Nephron progenitor cell (in vitro differentiated cells): ENCODE measurements at regions not wholly inside any gene's neighbourhood (a gene's known extent, or its start where the extent isn't known, plus 50 kb on each side); places are given as distances from the start of the nearest gene placed in this dataset.
"Not testable (repeated sequence)": the region's sequence is repeated elsewhere in the genome, so short reads cannot be mapped to it uniquely, and the experiment has no call there.

ENCODE experiments used
- DNase-seq: peaks from one replicate; pipeline ENCODE4 v3.0.0; 2021
- H3K27ac Mint-ChIP-seq: 2 replicates; pipeline ENCODE4 v1.8.0; 2021; ENCODE audit warnings: mild to moderate bottlenecking, moderate library complexity, mixed read lengths
- H3K27me3 Mint-ChIP-seq: 2 replicates; pipeline ENCODE4 v1.8.0; 2021; ENCODE audit warnings: mild to moderate bottlenecking, low read depth, mixed read lengths; ENCODE audit not compliant: poor library complexity
- H3K36me3 Mint-ChIP-seq: 2 replicates; pipeline ENCODE4 v1.8.0; 2021; ENCODE audit warnings: low read depth, mixed read lengths
- H3K4me1 Mint-ChIP-seq: 2 replicates; pipeline ENCODE4 v1.8.0; 2021; ENCODE audit warnings: mixed read lengths
- H3K4me3 Mint-ChIP-seq: 2 replicates; pipeline ENCODE4 v1.8.0; 2021; ENCODE audit warnings: mild to moderate bottlenecking, moderate library complexity, mixed read lengths
- H3K9me3 Mint-ChIP-seq: 2 replicates; pipeline ENCODE4 v1.8.0; 2021; ENCODE audit warnings: mild to moderate bottlenecking, moderate library complexity, mixed read lengths
- CTCF ChIP-seq: fragments of 200-600 bp; sonication (generic); IDR thresholded peaks from 2 replicates; pipeline ENCODE4 v1.5.0; 2021; ENCODE audit warnings: antibody characterized with exemption

GRCh38 chr21:8997011-8997440, 1524.4 kb upstream of the TPTE start:
- Mint-ChIP-seq H3K4me3 (no peak overlapping the region), H3K9me3 (peaks cover 94% of the 10 kb centered on the region), H3K4me1 (no peaks in the 10 kb centered on the region), H3K27ac (no peak overlapping the region), H3K36me3 (peaks cover 15% of the 10 kb centered on the region), H3K27me3 (no peaks in the 10 kb centered on the region)
- no peak for DNase-seq
- TF ChIP-seq CTCF = no peak

DNA sequence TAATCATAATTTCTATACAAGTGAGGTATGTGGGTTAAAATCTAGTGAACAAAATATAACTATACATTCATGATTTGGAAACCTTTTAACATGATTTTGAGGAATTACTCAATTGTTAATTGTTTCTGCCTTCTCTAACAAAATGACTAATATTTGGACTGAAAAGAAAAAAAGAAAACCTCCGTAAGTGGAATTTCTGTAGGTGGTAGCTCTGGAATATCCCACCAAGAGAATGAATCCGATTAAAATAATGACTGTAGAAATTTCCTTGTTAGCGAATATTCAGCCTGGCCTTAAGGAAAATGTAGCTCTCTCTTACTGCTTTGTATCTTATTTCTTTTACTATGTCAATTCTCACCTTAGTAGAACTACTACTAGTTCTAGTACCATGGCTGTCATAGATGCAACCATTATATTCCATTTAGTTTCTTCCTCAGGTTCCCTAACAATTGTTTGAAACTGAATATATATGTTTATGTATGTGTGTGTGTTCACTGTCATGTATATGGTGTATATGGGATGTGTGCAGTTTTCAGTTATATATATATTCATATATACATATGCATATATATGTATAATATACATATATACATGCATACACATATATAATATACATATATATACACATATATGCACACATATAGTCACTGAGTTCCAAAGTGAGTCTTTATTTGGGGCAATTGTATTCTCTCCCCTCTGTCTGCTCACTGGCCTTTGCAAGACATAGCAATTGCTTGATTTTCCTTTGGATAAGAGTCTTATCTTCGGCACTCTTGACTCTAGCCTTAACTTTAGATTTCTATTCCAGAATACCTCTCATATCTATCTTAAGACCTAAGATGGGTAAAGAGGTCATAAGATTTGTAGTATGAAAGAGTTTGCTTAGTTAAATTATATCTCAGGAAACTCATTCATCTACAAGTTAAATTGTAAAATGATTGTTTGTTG, 1523.7 kb upstream of the TPTE start:
- H3K9me3 Mint-ChIP-seq = peaks cover 94% of the 10 kb centered on the region
- not testable (repeated sequence) for DNase-seq, H3K4me1 Mint-ChIP-seq, H3K27ac Mint-ChIP-seq, H3K4me3 Mint-ChIP-seq, H3K27me3 Mint-ChIP-seq, H3K36me3 Mint-ChIP-seq

DNA sequence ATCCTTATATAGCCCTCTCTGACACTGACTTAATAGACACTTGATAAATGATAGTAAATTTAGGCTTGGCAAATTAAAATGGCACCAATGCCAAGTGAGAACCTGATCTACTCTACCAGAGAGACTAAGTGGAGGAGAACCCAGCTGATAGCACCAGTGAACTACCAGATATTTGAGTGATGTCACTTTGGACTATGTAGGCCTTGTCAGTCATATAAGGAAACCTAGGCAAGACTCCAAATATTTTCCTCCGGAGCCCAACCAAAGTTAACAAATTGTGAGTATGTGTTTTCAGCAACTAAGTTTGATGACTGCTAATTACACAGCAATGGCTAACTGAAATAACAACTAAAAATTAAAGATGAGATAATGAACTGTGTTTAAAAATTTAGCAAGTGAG, 1522.9 kb upstream of the TPTE start:
- DNase-seq, H3K27ac Mint-ChIP-seq, H3K27me3 Mint-ChIP-seq, H3K36me3 Mint-ChIP-seq, H3K4me1 Mint-ChIP-seq, H3K4me3 Mint-ChIP-seq: not testable (repeated sequence)
- peaks cover 92% of the 10 kb centered on the region for H3K9me3 Mint-ChIP-seq

DNA sequence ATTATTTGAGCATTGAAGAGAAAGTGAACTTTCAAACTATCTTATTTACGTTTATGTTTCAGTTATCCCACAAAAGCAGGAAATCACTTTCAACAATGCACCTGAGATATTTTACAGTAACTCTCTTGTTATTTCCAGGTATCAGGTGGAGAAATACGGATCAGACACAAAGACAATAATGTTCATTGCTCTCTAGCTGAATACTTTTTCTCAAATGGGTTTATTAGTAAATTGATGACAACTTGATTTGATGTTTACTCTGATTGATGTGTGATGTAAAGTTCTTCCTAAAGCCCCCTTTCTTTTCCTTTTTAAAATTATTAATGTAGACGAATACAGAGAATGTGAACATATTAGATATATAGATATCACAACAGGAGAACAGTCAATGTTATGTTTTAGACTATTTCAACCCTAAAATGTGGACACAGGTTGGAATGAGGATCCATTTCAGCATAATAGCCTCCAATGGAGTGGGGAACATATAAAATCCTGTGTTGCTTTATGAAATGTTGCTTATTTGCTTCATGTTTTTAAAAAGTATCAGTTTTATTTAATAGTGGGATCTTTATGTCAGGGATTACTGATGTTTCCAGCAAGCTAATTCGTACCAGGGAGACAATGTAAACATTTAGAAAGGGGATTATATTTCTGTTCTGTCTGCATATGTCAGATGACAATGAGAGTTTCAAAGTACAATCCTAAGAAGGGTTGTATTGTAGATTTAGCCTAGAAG, 1522.3 kb upstream of the TPTE start:
- peaks cover 92% of the 10 kb centered on the region for H3K9me3 Mint-ChIP-seq
- no peak for DNase-seq
- no peaks in the 10 kb centered on the region for H3K27me3 Mint-ChIP-seq
- TF ChIP-seq CTCF = no peak
- no peaks in the 10 kb centered on the region for H3K4me1 Mint-ChIP-seq
- H3K36me3 Mint-ChIP-seq = no peaks in the 10 kb centered on the region
- no peak overlapping the region for H3K27ac Mint-ChIP-seq
- no peak overlapping the region for H3K4me3 Mint-ChIP-seq

DNA sequence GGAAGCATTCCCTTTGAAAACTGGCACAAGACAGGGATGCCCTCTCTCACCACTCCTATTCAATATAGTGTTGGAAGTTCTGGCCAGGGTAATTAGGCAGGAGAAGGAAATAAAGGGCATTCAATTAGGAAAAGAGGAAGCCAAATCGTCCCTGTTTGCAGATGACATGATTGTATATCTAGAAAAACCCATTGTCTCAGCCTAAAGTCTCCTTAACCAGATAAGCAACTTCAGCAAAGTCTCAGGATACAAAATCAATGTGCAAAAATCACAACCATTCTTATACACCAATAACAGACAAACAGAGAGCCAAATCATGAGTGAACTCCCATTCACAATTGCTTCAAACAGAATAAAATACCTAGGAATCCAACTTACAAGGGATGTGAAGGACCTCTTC, 1521.3 kb upstream of the TPTE start:
- H3K9me3 Mint-ChIP-seq = peaks cover 92% of the 10 kb centered on the region
- H3K27ac Mint-ChIP-seq, H3K27me3 Mint-ChIP-seq, H3K4me3 Mint-ChIP-seq, DNase-seq, H3K4me1 Mint-ChIP-seq, H3K36me3 Mint-ChIP-seq: not testable (repeated sequence)

DNA sequence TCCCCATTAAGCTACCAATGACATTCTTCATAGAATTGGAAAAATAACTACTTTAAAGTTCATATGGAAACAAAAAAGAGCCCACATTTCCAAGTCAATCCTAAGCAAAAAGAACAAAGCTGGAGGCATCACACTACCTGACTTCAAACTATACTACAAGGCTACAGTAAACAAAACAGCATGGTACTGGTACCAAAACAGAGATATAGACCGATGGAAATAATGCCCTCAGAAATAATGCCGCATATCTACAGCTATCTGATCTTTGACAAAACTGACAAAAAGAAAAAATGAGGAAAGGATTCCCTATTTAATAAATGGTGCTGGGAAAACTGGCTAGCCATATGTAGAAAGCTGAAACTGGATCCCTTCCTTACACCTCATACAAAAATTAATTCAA, 1520.7 kb upstream of the TPTE start:
- DNase-seq, H3K27me3 Mint-ChIP-seq, H3K36me3 Mint-ChIP-seq, H3K4me3 Mint-ChIP-seq, H3K27ac Mint-ChIP-seq, H3K4me1 Mint-ChIP-seq: not testable (repeated sequence)
- H3K9me3 Mint-ChIP-seq = peaks cover 92% of the 10 kb centered on the region

GRCh38 chr21:9001890-9002663, 1519.3 kb upstream of the TPTE start:
- H3K9me3 Mint-ChIP-seq = peaks cover 95% of the 10 kb centered on the region
- DNase-seq, H3K4me1 Mint-ChIP-seq, H3K27ac Mint-ChIP-seq, H3K4me3 Mint-ChIP-seq, H3K27me3 Mint-ChIP-seq, H3K36me3 Mint-ChIP-seq: not testable (repeated sequence)

DNA sequence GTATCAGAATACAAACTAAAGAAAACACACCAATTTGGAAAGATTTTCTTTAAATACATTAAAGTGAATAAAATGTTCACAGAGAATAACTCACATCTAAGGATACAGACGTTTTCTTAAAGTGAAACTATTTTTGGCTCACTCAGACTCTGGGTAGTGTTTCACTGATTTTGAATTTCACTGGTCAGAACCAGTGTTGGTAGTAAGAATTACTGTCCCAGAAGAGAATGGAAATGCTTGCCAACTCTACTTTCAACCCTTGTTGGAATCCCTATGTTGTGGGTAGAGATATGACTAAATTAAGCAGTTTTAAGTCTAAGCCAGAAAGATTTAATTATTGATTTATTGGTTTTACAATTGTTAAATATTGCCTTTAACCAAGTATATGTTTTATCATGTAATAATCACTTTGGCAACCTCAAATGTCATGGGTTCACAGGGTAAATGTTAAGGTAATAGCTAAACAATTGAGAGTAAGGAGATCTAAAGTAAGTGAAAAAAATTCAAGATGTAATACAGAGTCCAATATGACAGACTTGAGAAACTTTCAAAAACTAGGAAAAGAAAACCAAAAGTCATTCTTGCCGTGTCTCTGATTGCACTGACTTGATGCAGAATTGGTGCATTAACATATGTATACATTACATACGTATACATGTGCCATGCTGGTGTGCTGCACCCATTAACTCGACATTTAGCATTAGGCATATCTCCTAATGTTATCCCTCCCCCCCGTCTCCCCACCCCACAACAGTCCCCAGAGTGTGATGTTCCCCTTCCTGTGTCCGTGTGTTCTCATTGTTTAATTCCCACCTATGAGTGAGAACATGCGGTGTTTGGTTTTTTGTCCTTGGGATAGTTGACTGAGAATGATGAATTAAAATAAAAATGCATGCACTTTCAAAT, 1517.2 kb upstream of the TPTE start:
- H3K4me1 Mint-ChIP-seq, H3K27me3 Mint-ChIP-seq, H3K4me3 Mint-ChIP-seq, H3K36me3 Mint-ChIP-seq, H3K27ac Mint-ChIP-seq, DNase-seq: not testable (repeated sequence)
- peaks cover 93% of the 10 kb centered on the region for H3K9me3 Mint-ChIP-seq

DNA sequence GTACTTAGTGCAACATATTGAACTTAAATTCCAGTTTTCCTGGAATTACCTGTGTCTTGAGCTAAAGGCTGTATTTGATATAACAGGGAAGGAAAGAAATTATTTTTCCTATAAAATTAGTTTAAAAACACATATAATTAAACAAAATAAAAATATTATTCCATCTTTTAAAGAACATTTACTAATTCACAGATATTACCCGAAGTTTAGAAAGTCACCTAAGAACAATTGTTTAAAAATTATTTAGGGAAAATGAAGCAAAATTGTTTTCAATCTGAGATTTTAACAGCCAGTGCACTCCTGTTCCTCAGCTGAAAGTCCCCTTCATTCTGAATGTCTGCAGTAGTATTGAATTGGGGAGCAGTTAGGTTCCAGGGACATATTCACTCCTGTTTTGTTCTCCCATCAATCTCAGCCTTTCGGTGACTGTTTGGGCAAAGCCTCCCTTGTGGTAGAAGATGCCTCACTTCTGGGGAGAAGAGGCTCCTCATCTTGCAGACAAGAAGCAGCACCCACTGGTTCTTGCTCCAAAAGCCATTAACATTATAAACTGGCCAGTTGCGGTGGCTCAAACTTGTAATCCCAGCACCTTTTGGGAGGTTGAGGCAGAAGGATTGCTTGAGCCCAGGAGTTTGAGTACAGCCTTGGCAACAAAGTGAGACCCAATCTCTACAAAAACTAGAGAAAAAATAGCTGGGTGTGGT, 1516.4 kb upstream of the TPTE start:
- H3K27ac Mint-ChIP-seq, H3K4me3 Mint-ChIP-seq, DNase-seq, H3K36me3 Mint-ChIP-seq, H3K27me3 Mint-ChIP-seq, H3K4me1 Mint-ChIP-seq: not testable (repeated sequence)
- peaks cover 91% of the 10 kb centered on the region for H3K9me3 Mint-ChIP-seq

- peaks cover 90% of the 10 kb centered on the region for H3K9me3 Mint-ChIP-seq
- not testable (repeated sequence) for H3K27ac Mint-ChIP-seq, H3K4me1 Mint-ChIP-seq, H3K4me3 Mint-ChIP-seq, DNase-seq, H3K27me3 Mint-ChIP-seq, H3K36me3 Mint-ChIP-seq
Observed at GRCh38 chr21:9005671-9006070, 1515.7 kb upstream of the TPTE start.

- H3K27ac Mint-ChIP-seq, H3K27me3 Mint-ChIP-seq, DNase-seq, H3K4me1 Mint-ChIP-seq, H3K36me3 Mint-ChIP-seq, H3K4me3 Mint-ChIP-seq: not testable (repeated sequence)
- H3K9me3 Mint-ChIP-seq = peaks cover 91% of the 10 kb centered on the region
Observed at GRCh38 chr21:9006111-9006510, 1515.3 kb upstream of the TPTE start.
